ENCODE measurements at regions not wholly inside any gene's neighbourhood (a gene's known extent, or its start where the extent isn't known, plus 50 kb on each side); places are given as distances from the start of the nearest gene placed in this dataset.

DNA sequence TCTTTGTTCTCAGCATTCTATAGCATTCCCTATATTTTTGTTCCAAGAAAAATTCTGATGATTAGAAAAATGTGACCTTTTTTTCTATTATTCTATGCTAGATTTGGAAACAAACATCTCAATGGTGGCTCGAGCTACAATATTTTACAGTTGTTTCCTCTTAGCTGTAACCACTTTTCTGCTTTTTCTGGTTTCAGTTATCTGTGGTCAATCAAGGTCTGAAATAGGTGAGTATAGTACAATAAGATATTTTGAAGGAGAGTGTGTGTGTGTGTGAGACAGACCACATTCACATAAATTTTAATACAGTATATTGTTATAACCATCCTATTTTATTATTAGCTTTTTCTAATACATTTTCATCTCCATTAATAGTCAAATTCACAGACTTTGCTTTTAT is 564.5 kb upstream of the GHITM start:
- TF ChIP-seq, protein P1, sequence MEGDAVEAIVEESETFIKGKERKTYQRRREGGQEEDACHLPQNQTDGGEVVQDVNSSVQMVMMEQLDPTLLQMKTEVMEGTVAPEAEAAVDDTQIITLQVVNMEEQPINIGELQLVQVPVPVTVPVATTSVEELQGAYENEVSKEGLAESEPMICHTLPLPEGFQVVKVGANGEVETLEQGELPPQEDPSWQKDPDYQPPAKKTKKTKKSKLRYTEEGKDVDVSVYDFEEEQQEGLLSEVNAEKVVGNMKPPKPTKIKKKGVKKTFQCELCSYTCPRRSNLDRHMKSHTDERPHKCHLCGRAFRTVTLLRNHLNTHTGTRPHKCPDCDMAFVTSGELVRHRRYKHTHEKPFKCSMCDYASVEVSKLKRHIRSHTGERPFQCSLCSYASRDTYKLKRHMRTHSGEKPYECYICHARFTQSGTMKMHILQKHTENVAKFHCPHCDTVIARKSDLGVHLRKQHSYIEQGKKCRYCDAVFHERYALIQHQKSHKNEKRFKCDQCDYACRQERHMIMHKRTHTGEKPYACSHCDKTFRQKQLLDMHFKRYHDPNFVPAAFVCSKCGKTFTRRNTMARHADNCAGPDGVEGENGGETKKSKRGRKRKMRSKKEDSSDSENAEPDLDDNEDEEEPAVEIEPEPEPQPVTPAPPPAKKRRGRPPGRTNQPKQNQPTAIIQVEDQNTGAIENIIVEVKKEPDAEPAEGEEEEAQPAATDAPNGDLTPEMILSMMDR (IDR thresholded peaks at IDR 0.05), result no peak
- no peak for TF ChIP-seq ZFX (IDR thresholded peaks at IDR 0.05; ENCODE audit: borderline replicate concordance)
